ENCODE measurements at regions not wholly inside any gene's neighbourhood (a gene's known extent, or its start where the extent isn't known, plus 50 kb on each side); places are given as distances from the start of the nearest gene placed in this dataset.

DNA sequence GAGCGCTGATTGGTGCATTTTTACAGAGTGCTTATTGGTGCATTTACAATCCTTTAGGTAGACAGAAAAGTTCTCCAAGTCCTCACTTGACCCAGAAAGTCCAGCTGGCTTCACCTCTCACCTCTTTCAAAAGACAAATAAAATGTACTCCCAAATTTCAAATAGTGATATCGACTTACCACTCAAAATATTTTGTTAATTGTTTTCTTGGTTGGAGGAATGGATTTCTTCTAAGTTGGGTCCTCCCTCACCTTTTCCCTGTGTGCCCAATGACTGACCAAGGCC, 338.4 kb upstream of the KLF3 start:
- H2BK12ac ChIP-seq (ENCODE audit: low read length) = no peak overlapping the region
- peaks cover 2% of the 10 kb centered on the region for H3K79me2 ChIP-seq (ENCODE audit: control insufficient read depth, insufficient read depth, low read length, poor library complexity)
- H3K4me2 ChIP-seq (ENCODE audit: low read length) = no peak overlapping the region
- no peak overlapping the region for H3K9ac ChIP-seq (ENCODE audit: low read length)
- H3K36me3 ChIP-seq (ENCODE audit: control insufficient read depth in 1 of 2, insufficient read depth in 2 of 2, low read length in 2 of 2) = no peaks in the 10 kb centered on the region
- no peak overlapping the region for H4K8ac ChIP-seq (ENCODE audit: low read depth, low read length)
- no peak overlapping the region for H4K91ac ChIP-seq (ENCODE audit: low read depth, low read length)
- peaks cover 3% of the 10 kb centered on the region for H3K9me3 ChIP-seq (ENCODE audit: insufficient read depth, low read depth, low read length)
- H3K18ac ChIP-seq (ENCODE audit: low read length) = no peak overlapping the region
- no peaks in the 10 kb centered on the region for H3K27me3 ChIP-seq (ENCODE audit: insufficient read depth, low read length)
- WGBS (ENCODE audit: extremely low coverage, insufficient coverage, insufficient read length) = no CpG with 5 or more reads among the region's 2 CpGs
- no peak overlapping the region for H2BK120ac ChIP-seq (ENCODE audit: insufficient read depth, low read length, poor library complexity)
- no peak overlapping the region for H4K12ac ChIP-seq (ENCODE audit: low read depth, low read length)
- no peak overlapping the region for H3K23ac ChIP-seq (ENCODE audit: low read length)
- H2AK5ac ChIP-seq (ENCODE audit: low read length) = no peak overlapping the region
- no peak for DNase-seq
- no peak overlapping the region for H2BK5ac ChIP-seq (ENCODE audit: low read depth, low read length, poor library complexity)
- H3K27ac ChIP-seq (ENCODE audit: low read depth, low read length) = no peak overlapping the region
- H3K4ac ChIP-seq (ENCODE audit: low read depth, low read length) = no peak overlapping the region
- no peaks in the 10 kb centered on the region for H3K79me1 ChIP-seq (ENCODE audit: low read length)
- no peak overlapping the region for H3K14ac ChIP-seq (ENCODE audit: low read length)
- H2AFZ ChIP-seq (ENCODE audit: insufficient read depth, low read length, poor library complexity) = no peak overlapping the region
- no peak overlapping the region for H3K4me3 ChIP-seq (ENCODE audit: low read depth, low read length)
- peaks cover 5 to 11% of the 10 kb centered on the region in 2 experiments for H3K4me1 ChIP-seq (ENCODE audit: control insufficient read depth in 1 of 2, insufficient read depth in 2 of 2, low read length in 2 of 2)

DNA sequence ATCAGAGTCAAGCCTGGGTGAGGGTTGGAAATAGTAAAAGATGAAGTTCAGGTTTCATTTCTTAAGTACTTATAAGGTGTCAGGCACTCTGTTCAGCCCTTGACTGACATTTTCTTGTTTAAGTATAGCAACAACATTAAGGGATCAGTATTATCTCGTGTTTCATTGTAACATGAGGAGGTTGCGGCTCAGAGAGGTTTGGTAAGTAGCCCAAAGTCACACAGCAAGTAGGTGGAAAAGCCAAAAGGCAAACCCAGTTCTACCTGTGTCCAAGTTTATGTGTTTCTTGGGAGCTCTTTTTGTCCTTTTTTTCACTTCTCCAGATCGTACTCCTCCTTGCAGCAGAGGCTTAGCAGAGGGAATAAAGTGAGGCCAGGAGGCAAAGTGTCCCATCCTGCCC, 337.5 kb upstream of the KLF3 start:
- H3K4me1 ChIP-seq (ENCODE audit: control insufficient read depth in 1 of 2, insufficient read depth in 2 of 2, low read length in 2 of 2) = peaks cover 8 to 14% of the 10 kb centered on the region in 2 experiments
- H3K14ac ChIP-seq (ENCODE audit: low read length) = no peak overlapping the region
- peaks cover 3% of the 10 kb centered on the region for H3K9me3 ChIP-seq (ENCODE audit: insufficient read depth, low read depth, low read length)
- no peak for DNase-seq
- H3K9ac ChIP-seq (ENCODE audit: low read length) = no peak overlapping the region
- no peak overlapping the region for H4K8ac ChIP-seq (ENCODE audit: low read depth, low read length)
- H2BK120ac ChIP-seq (ENCODE audit: insufficient read depth, low read length, poor library complexity) = no peak overlapping the region
- H2BK12ac ChIP-seq (ENCODE audit: low read length) = no peak overlapping the region
- no peak overlapping the region for H3K23ac ChIP-seq (ENCODE audit: low read length)
- no peak overlapping the region for H3K27ac ChIP-seq (ENCODE audit: low read depth, low read length)
- WGBS (ENCODE audit: extremely low coverage, insufficient coverage, insufficient read length) = no CpG with 5 or more reads among the region's 3 CpGs
- no peak overlapping the region for H3K4me3 ChIP-seq (ENCODE audit: low read depth, low read length)
- peak overlapping the region; percentile 35 for H2BK5ac ChIP-seq (ENCODE audit: low read depth, low read length, poor library complexity)
- no peak overlapping the region for H4K91ac ChIP-seq (ENCODE audit: low read depth, low read length)
- H3K79me2 ChIP-seq (ENCODE audit: control insufficient read depth, insufficient read depth, low read length, poor library complexity) = peaks cover 2% of the 10 kb centered on the region
- no peaks in the 10 kb centered on the region for H3K79me1 ChIP-seq (ENCODE audit: low read length)
- no peaks in the 10 kb centered on the region for H3K27me3 ChIP-seq (ENCODE audit: insufficient read depth, low read length)
- H4K12ac ChIP-seq (ENCODE audit: low read depth, low read length) = no peak overlapping the region
- no peak overlapping the region for H3K4ac ChIP-seq (ENCODE audit: low read depth, low read length)
- no peak overlapping the region for H3K18ac ChIP-seq (ENCODE audit: low read length)
- H2AFZ ChIP-seq (ENCODE audit: insufficient read depth, low read length, poor library complexity) = no peak overlapping the region
- H2AK5ac ChIP-seq (ENCODE audit: low read length) = no peak overlapping the region
- no peaks in the 10 kb centered on the region for H3K36me3 ChIP-seq (ENCODE audit: control insufficient read depth in 1 of 2, insufficient read depth in 2 of 2, low read length in 2 of 2)
- no peak overlapping the region for H3K4me2 ChIP-seq (ENCODE audit: low read length)

DNA sequence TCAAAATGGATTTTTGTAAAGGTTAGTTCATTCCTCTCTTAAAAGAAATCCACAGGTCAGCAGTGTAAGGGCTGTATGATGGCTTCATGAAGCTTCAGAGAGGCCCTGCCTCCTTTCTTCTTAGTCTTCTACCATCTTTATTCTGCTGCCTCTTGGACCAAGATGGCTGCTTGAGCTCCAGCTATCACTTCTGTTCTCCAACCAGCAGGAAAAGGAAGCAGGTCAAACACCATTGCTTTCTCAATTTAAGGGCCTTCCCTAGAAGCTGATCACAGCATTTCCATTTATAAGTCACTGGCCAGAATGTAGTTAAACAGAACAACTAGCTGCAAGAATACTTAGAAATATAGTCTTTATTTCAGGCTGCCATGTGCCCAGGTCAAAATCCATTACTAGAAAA, 336.8 kb upstream of the KLF3 start:
- Histone ChIP-seq H3K79me2 (ENCODE audit: control insufficient read depth, insufficient read depth, low read length, poor library complexity) (peaks cover 2% of the 10 kb centered on the region), H2BK12ac (ENCODE audit: low read length) (no peak overlapping the region), H3K23ac (ENCODE audit: low read length) (no peak overlapping the region), H3K18ac (ENCODE audit: low read length) (no peak overlapping the region), H2AFZ (ENCODE audit: insufficient read depth, low read length, poor library complexity) (no peak overlapping the region), H4K8ac (ENCODE audit: low read depth, low read length) (no peak overlapping the region), H4K12ac (ENCODE audit: low read depth, low read length) (no peak overlapping the region), H3K9ac (ENCODE audit: low read length) (no peak overlapping the region), H3K4me2 (ENCODE audit: low read length) (no peak overlapping the region), H3K9me3 (ENCODE audit: insufficient read depth, low read depth, low read length) (peaks cover 3% of the 10 kb centered on the region), H3K4me1 (ENCODE audit: control insufficient read depth in 1 of 2, insufficient read depth in 2 of 2, low read length in 2 of 2) (peaks cover 8 to 14% of the 10 kb centered on the region in 2 experiments), H3K4ac (ENCODE audit: low read depth, low read length) (no peak overlapping the region), H3K36me3 (ENCODE audit: control insufficient read depth in 1 of 2, insufficient read depth in 2 of 2, low read length in 2 of 2) (no peaks in the 10 kb centered on the region), H2AK5ac (ENCODE audit: low read length) (no peak overlapping the region), H3K4me3 (ENCODE audit: low read depth, low read length) (no peak overlapping the region), H3K27me3 (ENCODE audit: insufficient read depth, low read length) (no peaks in the 10 kb centered on the region), H3K14ac (ENCODE audit: low read length) (no peak overlapping the region), H2BK120ac (ENCODE audit: insufficient read depth, low read length, poor library complexity) (no peak overlapping the region), H4K91ac (ENCODE audit: low read depth, low read length) (no peak overlapping the region), H2BK5ac (ENCODE audit: low read depth, low read length, poor library complexity) (no peak overlapping the region), H3K27ac (ENCODE audit: low read depth, low read length) (no peak overlapping the region), H3K79me1 (ENCODE audit: low read length) (no peaks in the 10 kb centered on the region)
- DNase-seq = no peak

DNA sequence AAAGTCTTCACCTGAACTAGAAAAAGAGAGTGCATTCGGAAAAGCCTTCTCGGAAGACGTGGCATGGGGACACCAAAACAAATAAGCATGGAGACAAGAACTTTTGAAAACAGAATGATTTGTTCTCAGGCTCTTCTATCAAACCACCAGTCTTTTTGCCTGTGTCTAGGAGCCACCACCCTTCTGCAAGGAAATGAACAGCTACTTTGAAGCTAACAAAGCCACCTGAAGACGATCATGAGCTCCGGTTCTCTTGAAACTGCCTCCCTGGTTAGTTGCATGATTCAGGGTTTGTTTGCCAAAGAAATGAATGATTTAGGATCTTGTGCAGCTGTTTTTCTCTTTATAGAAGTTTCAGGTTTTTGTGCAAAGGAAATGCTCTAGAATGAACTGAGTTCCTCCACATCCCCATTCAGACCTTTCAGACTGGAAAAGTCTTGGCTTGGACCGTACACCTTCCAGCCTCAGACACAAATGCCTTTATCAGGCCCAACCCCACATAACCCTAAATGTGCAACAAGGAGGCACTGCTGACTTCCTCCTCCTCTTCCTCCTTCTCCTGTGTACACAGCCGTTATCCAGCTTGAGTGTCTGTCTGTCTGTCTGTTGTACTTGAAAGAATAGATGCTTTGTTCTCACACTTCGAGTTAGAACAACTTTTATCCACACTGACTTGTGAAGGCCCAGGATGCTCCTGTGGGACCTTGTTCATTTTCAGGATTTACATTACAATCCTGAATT, 334.8 kb upstream of the KLF3 start:
- Histone ChIP-seq H3K9ac (ENCODE audit: low read length) (no peak overlapping the region), H3K4me2 (ENCODE audit: low read length) (no peak overlapping the region), H3K36me3 (ENCODE audit: control insufficient read depth in 1 of 2, insufficient read depth in 2 of 2, low read length in 2 of 2) (no peaks in the 10 kb centered on the region), H3K79me1 (ENCODE audit: low read length) (no peaks in the 10 kb centered on the region), H3K4me3 (ENCODE audit: low read depth, low read length) (no peak overlapping the region), H4K12ac (ENCODE audit: low read depth, low read length) (no peak overlapping the region), H4K8ac (ENCODE audit: low read depth, low read length) (no peak overlapping the region), H3K27ac (ENCODE audit: low read depth, low read length) (no peak overlapping the region), H3K4ac (ENCODE audit: low read depth, low read length) (no peak overlapping the region), H2AFZ (ENCODE audit: insufficient read depth, low read length, poor library complexity) (no peak overlapping the region), H2BK5ac (ENCODE audit: low read depth, low read length, poor library complexity) (no peak overlapping the region), H2AK5ac (ENCODE audit: low read length) (no peak overlapping the region), H3K79me2 (ENCODE audit: control insufficient read depth, insufficient read depth, low read length, poor library complexity) (peaks cover 2% of the 10 kb centered on the region), H4K91ac (ENCODE audit: low read depth, low read length) (no peak overlapping the region), H3K9me3 (ENCODE audit: insufficient read depth, low read depth, low read length) (peaks cover 3% of the 10 kb centered on the region), H3K14ac (ENCODE audit: low read length) (no peak overlapping the region), H3K18ac (ENCODE audit: low read length) (no peak overlapping the region), H2BK12ac (ENCODE audit: low read length) (no peak overlapping the region), H3K4me1 (ENCODE audit: control insufficient read depth in 1 of 2, insufficient read depth in 2 of 2, low read length in 2 of 2) (peaks cover 8 to 14% of the 10 kb centered on the region in 2 experiments), H3K27me3 (ENCODE audit: insufficient read depth, low read length) (no peaks in the 10 kb centered on the region), H3K23ac (ENCODE audit: low read length) (no peak overlapping the region), H2BK120ac (ENCODE audit: insufficient read depth, low read length, poor library complexity) (no peak overlapping the region)
- no CpG with 5 or more reads among the region's 8 CpGs for WGBS (ENCODE audit: extremely low coverage, insufficient coverage, insufficient read length)
- no peak for DNase-seq
